NAMALWA (cell line): ENCODE measurements at regions not wholly inside any gene's neighbourhood (a gene's known extent, or its start where the extent isn't known, plus 50 kb on each side); places are given as distances from the start of the nearest gene placed in this dataset.
"Not testable (repeated sequence)": the region's sequence is repeated elsewhere in the genome, so short reads cannot be mapped to it uniquely, and the experiment has no call there.

Experiments
- DNase-seq: peaks from one replicate; pipeline ENCODE4 v3.0.0-alpha.2; 2015; ENCODE audit warnings: low spot score

DNA sequence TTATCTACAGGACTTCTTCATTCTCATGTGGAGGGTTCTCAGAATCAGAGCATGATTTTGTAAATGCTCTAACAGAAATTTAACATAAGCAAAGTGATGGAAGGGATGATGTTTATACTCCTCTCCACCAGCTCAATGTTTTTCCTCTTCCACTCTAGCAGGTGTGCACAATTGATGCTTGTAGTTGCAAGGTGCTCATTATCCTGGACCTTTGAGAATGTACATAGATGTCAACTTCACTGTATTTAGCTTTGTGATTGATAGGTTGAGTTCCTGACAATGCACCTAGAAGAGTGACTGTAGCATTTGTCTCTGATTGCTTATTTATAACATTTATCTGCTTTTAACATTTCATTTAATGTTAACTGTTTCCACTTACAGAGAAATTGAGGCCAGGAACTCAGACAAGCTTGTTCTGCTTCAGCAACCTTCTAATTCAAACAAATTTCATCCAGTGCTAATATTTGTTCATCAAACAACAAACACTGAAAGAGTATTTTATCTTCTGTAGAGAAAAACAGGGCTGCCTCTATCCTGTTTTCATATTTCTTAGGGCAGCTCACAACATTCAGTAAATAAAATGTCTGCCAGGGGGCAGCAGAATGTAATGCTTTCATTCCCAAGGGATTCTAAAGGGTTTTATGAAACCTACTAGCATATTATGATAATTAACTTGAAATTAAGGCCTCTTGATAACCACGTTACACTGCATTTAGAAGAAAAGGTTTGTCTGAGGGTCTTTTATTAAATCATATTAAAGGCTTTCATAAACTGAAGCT is 127.9 kb upstream of the NOL4 start:
- DNase-seq, result no peak

DNA sequence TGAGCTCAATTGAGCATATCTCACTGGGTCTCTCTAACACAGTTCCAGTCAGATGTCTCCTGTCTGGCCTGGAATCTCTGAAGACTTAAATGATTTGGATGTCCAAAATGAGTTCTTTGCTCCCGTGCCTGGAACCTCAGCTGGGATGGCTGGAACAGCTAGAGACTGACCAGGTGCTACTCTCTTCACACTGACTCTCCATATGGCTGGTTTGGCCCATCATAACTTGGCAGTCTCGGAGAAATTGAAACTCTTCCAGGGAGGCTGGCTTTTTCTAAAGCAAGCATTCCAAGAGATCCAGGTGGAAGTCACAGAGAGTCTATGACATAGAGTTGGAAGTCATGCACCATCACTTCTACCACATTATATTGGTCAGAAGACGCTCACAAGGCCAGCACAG is 129.6 kb upstream of the NOL4 start:
- no peak for DNase-seq

DNA sequence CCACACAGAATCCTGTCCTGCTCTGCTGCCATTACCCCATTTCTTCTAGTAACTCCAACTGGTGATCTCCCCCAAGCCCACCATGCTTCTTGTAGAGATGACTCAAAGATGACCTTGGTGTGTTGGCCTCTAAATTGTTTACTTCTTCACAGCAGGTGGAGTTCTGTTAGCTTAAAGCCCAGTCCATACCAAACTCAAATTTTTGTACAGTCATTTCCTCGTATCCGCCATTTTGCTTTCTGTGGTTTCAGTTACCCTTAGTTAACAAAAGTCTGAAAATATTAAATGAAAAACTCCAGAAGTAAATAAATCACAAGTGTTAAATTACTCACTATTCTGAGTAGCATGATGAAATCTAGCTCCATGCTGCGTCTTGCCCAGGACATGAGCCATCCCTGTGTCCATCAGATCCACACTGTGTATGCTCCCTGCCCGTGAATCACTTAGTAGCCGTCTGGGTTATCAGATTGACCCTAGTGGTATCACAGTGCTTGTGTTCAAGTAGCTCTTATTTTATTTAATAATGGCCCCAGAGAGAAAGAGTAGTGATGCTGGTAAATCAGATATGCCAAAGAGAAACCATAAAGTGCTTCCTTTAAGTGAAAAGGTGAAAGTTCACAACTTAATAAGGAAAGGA is 133.3 kb upstream of the NOL4 start:
- no peak for DNase-seq

DNA sequence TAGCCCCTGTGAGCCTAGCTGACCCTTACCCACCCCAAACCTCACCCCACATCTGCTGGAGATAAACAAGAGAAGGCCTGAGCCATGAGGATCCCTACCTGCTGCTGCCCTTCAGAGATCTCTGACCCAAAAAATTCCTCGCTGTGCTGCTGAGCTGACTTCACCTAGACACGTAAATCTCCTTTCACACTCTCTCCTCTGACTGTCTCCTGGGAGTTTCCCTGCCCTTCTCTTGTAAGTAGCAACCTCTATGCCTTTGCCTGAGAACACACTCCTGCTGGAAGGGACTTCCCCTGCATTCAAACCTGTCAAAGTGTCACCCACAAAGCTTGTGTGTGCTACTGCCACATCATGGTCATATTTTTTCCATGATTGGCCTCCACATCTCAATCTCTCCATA is 134.2 kb upstream of the NOL4 start:
- no peak for DNase-seq

DNA sequence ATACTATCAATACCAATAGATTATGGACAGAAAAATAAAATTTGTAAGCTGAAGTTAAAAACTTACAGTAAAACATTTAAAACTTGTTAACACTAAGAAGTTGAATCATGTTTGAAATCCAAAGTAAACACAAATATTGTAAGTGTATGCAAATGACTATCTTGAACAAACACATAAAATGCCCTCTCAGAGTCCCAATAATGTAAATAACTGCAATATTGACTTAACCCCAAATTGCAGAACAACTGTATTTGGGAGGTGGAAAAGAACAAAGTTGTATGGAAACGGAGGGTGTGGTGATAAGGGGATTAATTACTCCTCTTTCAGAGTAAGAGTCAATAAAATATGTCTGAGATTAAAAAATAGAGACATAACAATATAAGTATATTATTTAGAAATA is 140.0 kb upstream of the NOL4 start:
- DNase-seq, result no peak

DNA sequence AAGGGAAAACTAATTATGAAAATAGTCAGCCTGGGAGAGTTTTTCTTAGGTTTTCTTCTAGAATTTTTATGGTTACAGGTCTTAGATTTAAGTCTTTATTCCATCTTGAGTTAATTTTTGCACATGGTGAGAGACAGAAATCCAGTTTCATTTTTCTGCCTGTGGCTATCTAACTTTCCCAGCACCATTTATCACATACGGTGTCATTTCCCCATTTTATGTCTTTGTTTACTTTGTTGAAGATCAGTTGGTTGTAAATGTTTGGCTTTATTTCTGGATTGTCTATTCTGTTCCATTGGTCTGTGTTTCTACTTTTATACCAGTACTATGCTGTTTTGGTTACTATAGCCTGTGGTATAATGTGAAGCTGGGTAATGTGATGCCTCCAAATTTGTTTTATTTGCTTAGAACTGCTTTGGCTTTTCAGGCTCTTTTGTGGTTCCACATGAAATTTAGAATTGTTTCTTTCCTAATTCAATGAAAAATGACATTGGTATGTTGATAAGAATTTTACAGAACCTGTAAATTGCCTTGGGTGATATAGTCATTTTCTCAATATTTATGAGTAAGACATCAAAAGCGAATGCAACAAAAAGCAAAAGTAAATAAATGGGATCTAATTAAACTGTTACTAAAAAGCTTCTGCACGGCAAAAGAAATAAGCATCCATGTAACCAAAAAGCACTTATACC is 146.1 kb upstream of the NOL4 start:
- DNase-seq, result no peak

DNA sequence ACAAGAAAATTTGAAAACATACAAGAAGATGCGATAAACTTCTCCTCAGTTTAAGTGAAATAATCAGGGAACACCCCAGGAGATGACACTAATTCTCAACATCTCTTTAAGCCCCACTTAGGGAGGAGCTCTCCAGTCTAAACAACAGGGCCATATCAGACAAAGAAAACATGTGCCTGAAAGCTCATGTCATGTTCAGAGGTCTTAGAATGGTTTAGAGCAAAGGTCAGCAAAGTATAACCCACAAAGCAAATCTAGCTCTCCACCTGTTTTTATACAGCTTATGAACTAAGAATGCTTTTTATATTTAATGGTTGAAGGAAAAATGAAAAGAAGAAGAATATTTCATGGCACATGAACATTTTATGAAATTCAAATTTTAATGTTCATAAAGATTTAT is 155.6 kb upstream of the NOL4 start:
- DNase-seq, result no peak

DNA sequence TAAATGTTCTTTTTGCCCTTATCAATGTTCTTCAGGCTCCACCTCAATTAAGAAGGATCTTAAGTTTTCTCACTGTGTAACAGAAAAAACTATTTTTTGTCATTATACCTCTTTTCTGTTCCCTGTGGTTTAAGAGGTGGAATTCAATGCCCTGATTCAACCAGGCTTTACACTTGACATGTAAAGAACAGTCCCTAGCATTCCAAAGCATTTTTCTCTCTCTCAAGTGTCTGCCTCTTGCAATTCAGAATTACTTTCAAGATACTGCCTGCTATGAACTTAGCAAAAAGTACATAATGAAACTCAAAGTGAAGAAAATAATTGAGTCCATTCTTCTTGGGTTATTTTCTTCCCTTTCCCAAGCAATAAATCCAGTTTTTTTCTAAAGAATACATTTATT is 160.6 kb upstream of the NOL4 start:
- DNase-seq, result no peak

DNA sequence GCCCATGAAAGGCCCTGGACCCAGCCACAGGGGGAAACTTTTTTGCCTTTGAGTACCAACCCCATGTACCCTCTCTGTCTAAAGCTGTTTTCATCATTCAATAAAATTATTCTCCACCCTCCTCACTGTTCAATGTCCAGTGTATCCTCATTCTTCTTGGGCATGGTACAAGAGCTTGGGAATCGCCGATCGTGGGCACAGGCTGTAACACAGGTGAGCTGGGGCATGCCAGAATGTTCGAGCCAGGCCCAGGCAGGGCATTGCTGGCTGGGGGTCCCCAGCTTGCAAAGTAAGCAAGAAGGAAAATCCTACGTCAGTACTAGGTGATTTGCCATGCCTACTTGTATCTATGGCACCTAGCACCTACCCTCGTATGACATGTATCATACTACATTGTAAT is 162.1 kb upstream of the NOL4 start:
- no peak for DNase-seq

DNA sequence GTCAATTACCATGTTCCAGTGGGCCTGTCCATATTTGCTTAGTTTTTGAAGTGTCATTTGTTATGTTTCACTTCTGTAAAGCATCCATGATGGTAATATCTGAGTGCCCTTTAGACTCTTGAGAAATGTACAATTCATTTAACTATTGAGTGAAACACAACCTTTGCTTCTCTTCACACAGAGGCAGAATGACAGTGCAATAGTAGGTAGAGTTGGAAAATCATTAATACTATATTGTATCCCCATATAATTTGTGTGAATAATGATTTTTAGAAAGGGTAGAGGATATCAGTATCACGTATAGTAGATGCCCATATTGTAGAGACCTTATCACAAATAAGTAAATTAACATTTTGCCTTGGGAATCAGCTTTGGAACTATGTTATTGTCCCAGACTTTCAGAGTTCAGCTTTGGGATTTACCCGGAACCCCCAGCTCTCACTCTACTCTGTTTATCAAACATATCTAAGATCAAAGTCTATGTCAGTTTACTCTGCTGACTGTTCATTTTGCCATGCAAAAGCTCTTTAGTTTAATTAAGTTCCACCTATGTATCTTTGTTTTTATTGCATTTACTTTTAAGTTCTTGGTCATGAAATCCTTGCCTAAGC is 172.7 kb upstream of the NOL4 start:
- no peak for DNase-seq

DNA sequence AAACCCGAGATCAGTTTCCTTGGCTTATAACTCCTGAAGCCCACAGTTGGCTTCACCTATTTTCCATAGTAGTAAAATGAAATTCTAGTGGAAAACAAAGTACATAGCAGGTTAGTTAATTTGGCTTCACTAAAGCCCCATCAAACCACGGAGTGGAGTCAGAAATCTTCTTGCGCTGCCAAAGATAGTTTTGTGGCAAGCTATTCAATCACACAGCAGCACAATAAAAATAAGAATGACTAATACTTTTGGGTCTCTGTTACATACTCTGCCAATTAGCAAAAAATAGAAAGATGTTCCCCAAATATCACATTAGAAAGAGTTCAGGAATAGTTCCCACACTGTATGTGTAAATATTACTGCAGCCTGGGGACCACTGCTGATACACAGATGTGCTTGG is 175.2 kb upstream of the NOL4 start:
- DNase-seq, result no peak

DNA sequence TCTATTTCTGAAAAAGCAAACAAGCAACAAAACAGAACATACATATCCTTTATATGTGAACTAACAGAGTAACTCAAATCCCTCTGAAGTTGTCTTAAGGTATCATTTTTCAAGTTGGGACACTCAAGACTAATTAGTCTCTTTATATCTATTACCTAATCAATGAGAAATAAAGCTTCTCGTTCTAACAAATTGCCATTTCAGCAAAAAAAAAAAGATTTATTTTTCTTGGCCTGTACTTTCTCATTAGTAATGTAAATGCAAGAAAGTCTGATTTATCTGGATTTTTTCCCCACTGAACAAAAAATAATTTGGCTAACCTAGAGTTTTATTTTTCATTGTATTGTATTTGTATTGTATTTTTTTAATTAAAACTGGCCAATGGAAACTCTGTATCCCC is 176.1 kb upstream of the NOL4 start:
- no peak for DNase-seq

DNA sequence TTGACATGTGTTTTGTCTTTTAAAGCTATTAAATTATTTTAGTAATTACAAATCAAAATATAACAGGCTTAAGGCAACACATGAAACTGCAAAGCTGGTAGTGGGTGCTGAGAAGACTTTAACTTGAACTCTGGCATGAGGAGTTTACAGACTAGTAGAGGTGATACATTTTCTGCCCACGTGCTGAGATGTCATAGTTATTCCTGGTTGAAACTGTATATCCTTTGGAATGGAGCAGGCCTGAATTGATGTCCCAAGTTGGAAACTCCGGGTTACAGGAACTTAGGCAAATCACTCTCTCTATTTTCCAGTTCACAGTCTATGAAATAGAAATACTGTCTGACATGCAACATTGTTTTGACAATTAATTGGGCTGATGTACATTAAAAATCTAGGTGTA is 177.1 kb upstream of the NOL4 start:
- DNase-seq, result no peak

DNA sequence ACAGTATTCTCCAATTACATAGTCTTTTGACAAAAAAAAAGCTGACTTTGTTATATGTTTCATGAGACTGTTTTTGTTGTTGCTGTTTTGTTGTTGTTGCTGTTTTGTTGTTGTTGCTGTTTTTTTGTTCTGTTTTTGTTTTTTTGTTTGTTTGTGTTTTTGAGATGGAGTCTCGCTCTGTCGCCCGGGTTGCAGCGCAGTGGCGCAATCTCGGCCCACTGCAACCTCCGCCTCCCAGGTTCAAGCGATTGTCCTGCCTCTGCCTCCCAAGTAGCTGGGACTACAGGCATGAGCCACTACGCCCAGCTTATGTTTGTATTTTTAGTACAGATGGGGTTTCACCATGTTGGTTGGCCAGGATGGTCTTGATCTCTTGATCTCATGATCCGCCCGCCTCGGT is 182.8 kb upstream of the NOL4 start:
- DNase-seq, result not testable (repeated sequence)

DNA sequence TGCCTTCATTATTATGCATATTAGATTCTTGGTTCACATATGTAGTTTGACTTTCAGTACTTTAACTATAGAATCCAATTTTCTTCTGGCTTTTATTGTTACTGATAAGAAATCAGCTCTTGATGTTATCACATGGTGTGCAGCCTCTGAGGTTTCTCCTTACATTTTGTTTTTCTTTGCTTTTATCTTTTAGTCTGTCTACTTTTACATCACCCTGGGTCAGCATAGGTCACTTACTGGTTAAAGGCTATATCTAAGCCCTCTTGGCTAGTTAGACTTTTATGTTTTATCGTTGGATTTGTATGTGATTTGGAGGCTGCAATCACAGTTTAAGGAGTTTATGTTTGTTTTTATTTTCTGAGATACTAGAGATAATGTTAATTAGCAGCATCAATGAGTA is 187.2 kb upstream of the NOL4 start:
- DNase-seq, result no peak

DNA sequence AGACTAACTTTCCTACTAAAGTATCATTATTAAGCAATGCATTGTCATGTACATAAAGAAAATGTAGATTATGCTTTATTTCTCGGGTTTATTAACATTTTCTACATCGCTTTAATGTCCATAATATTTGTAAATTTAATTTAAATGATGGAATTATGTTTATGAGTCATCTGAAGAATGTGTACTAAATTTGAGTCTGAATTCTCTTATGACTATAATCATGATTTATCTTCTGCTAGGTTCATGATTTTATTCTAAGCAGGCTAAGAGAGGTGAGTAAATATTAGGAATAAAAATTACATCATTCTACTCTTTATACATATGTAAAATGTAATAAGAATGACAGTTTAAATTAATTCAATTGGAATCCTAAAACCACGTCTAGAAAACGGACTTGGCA is 206.3 kb upstream of the NOL4 start:
- no peak for DNase-seq

DNA sequence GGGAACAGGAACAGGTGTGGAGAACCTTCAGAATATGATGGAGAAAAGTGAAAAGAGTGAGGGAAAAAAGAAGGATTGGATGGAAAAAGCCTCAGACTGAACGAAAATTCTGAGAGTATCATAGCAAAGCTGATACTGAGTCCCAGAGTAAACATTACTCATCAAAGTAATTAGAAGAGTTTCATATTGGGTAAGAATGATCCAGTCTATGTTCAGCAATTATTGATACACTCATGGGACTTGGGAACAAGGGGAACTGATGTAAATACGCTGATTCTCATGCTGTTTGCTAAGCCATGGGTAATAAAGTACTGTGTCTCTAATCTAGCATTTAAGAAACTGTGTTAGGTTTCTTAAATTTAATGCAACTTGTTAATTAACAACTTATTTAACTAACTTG is 219.9 kb upstream of the NOL4 start:
- no peak for DNase-seq

DNA sequence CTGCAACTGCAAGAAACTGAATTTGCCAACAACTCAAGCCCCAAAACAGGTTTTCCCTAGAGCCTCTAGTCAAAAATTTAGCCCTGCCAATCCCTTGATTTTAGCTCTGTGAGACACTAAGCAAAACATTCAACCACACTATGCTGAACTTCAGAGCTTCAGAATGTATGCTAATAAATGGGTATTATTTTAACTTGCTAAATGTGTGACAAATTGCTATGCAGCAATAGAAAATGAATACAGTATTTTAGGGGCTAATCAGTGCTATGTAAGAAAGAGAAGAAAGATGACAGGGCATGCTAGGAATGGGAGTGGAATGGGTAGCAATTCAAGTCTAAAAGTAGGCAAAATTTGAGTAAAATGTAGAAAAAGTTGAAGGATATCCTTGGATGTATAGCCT is 223.9 kb upstream of the NOL4 start:
- no peak for DNase-seq

DNA sequence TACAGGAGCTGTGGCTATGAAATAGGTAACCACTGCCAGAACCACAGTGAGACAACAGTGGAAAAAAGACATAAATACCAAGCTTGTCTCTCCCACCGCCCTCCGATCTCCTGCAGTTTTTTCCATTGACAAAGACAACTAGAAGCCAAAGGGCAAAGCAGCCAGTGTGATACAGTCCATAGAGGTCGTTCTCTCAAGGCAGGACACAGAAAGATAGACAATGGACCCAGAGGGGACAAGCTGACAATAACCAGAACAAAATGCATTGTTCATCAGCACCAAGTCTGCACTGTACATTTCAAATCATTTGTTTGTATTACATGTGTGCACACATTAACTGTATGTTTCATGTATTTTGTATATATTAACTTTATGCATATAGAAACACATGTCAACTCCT is 233.0 kb upstream of the NOL4 start:
- no peak for DNase-seq

DNA sequence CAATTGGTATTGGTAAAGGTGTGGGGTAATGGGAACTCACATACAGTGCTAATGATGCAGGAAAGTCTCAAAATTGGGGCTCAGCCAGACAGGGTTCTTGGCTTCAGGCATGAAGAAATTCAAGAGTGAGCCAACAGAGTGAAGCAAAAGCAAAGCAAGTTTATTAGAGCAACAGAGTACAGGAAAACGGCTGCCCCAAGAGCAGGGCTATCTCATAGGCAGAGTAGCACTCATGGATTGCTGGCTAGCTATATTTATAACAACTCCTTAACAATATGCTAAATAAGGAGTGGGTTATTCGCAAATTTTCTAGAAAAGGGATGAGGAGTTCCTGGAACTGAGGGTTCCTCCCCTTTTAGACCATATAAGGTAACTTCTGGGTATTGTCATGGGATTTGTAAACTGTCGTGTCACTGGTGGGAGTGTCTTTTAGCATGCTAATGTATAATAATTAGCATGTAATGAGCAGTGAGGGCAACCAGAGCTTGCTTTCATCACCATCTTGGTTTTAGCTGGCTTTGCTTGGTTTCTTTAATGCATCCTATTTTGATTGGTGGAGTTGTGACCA is 233.8 kb upstream of the NOL4 start:
- DNase-seq, result peak; percentile 11

DNA sequence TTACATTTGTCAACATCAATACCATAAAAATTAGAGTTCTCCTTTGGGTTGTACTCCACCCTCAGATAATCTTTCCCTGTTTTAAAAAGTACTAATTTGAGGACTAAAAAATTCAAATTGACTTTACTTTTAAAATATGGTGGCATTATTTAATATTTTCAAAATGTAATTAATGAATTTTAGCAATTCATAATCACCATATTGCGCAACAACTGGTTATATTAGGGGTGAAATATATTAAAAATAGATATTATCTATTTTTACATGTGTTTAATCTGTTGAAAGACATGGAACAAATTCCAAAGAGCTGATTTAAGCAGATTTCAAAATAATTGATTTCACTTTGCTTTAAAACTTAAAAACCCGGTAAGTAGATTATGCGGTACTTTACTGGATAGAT is 236.6 kb upstream of the NOL4 start:
- DNase-seq, result no peak

DNA sequence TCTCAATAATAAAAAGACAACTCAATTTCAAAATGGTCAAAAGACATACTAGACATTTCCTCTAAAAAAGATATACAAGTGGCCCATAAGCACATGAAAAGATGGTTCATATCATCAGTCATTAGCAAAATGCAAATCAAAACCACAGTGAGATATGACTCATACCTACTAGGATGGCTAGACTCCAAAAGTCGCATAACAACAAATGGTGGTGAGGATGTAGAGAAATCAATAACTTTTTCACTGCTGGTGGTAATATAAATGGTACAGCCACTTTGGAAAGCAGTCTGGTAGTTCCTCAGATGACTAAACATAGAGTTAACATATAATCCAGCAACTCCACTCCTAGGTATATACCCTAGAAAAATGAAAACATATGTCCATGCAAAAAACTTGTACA is 242.3 kb upstream of the NOL4 start:
- no peak for DNase-seq
